DOHH2 (cell line): ENCODE measurements at regions not wholly inside any gene's neighbourhood (a gene's known extent, or its start where the extent isn't known, plus 50 kb on each side); places are given as distances from the start of the nearest gene placed in this dataset.

Experiments
- CTCF ChIP-seq: fragments of 200-600 bp; sonication (generic); IDR thresholded peaks from one replicate; pipeline ENCODE4 v1.5.1; 2014; ENCODE audit warnings: antibody characterized with exemption, mild to moderate bottlenecking, low read depth, low read length; ENCODE audit not compliant: poor library complexity, severe bottlenecking
- EZH2phosphoT487 ChIP-seq: fragments of 200-600 bp; sonication (generic); IDR thresholded peaks from 2 replicates; pipeline ENCODE4 v1.6.1; 2017; ENCODE audit warnings: borderline replicate concordance, mild to moderate bottlenecking, antibody characterized with exemption, low read length, moderate library complexity, mixed read lengths

GRCh38 chr12:102690253-102690652, 209.9 kb upstream of the IGF1 start:
- TF ChIP-seq CTCF (no peak), EZH2phosphoT487 (no peak)
